ENCODE measurements at regions not wholly inside any gene's neighbourhood (a gene's known extent, or its start where the extent isn't known, plus 50 kb on each side); places are given as distances from the start of the nearest gene placed in this dataset.

DNA sequence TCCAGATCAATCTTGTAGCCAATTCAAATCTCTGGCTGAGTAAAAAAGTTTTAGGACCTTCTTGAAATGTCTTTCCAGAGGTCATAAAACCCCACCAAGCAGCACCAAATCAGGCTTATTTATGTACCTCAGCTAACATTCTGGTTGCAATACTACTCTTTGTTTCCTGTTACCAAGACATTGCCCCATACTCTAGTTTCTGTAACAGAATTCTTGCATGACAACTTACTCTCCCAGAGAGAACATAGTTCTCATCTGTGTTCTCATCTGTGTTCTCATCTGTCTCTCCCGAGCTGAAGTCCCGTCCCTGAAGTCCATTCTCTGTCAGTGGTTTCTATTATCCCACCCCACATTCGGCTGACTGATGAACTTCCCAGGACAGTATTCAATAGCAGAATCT is 1285.1 kb downstream of the XPNPEP1 start:
- TF ChIP-seq, protein P1, sequence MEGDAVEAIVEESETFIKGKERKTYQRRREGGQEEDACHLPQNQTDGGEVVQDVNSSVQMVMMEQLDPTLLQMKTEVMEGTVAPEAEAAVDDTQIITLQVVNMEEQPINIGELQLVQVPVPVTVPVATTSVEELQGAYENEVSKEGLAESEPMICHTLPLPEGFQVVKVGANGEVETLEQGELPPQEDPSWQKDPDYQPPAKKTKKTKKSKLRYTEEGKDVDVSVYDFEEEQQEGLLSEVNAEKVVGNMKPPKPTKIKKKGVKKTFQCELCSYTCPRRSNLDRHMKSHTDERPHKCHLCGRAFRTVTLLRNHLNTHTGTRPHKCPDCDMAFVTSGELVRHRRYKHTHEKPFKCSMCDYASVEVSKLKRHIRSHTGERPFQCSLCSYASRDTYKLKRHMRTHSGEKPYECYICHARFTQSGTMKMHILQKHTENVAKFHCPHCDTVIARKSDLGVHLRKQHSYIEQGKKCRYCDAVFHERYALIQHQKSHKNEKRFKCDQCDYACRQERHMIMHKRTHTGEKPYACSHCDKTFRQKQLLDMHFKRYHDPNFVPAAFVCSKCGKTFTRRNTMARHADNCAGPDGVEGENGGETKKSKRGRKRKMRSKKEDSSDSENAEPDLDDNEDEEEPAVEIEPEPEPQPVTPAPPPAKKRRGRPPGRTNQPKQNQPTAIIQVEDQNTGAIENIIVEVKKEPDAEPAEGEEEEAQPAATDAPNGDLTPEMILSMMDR (conservative IDR thresholded peaks at IDR 0.05), result no peak
- TF ChIP-seq EZH2 (IDR thresholded peaks at IDR 0.05; ENCODE audit: low read depth), result no peak

Measured in PC-9 (cell line).